HFF-Myc (cell line): ENCODE measurements at regions not wholly inside any gene's neighbourhood (a gene's known extent, or its start where the extent isn't known, plus 50 kb on each side); places are given as distances from the start of the nearest gene placed in this dataset.

Source experiments
- DNase-seq: peaks from one replicate; pipeline ENCODE4 v3.0.0-alpha.2; 2011; ENCODE audit warnings: low read depth; ENCODE audit errors: extremely low read depth
- H3K4me3 ChIP-seq: replicated peaks from 2 replicates; pipeline ENCODE4 v1.5.1; 2011; ENCODE audit warnings: low read depth, mild to moderate bottlenecking, control low read depth, low read length
- CTCF ChIP-seq: IDR thresholded peaks from 2 replicates; pipeline ENCODE4 v1.5.1; 2012; ENCODE audit warnings: mild to moderate bottlenecking, low read depth, low read length, control low read depth; ENCODE audit errors: missing control alignments

GRCh38 chr15:69624155-69624520 lies 171.5 kb downstream of the RPLP1 start:
- no peak for DNase-seq
- no peak for TF ChIP-seq CTCF
- no peak overlapping the region for H3K4me3 ChIP-seq

GRCh38 chr15:69624816-69625215 lies 172.2 kb downstream of the RPLP1 start:
- no peak for DNase-seq
- TF ChIP-seq CTCF: no peak
- H3K4me3 ChIP-seq: no peak overlapping the region

- DNase-seq: no peak
- no peak for TF ChIP-seq CTCF
- H3K4me3 ChIP-seq: no peak overlapping the region
These were observed 172.7 kb downstream of the RPLP1 start for GRCh38 chr15:69625328-69625727.

- no peak overlapping the region for H3K4me3 ChIP-seq
- no peak for DNase-seq
- TF ChIP-seq CTCF: no peak
These were observed 173.8 kb downstream of the RPLP1 start for GRCh38 chr15:69626095-69627066.

- DNase-seq: no peak
- no peak overlapping the region for H3K4me3 ChIP-seq
- TF ChIP-seq CTCF: no peak
These were observed 175.0 kb downstream of the RPLP1 start for GRCh38 chr15:69627548-69628158.

GRCh38 chr15:69628256-69629093 lies 175.9 kb downstream of the RPLP1 start:
- DNase-seq: no peak
- no peak overlapping the region for H3K4me3 ChIP-seq
- no peak for TF ChIP-seq CTCF
